Stimulated activated CD8-positive, alpha-beta memory T cell treated with anti-CD3 and anti-CD28 coated beads, Interleukin-4, amount 100 ng/mL, for 1 hour (primary cell): ENCODE measurements at regions not wholly inside any gene's neighbourhood (a gene's known extent, or its start where the extent isn't known, plus 50 kb on each side); places are given as distances from the start of the nearest gene placed in this dataset.

Experiments used
- DNase-seq, 2 donors: peaks; one replicate each; pipeline ENCODE4 v3.0.0-alpha.2; 2020; ENCODE audit warnings: low read depth in 2 of 2, low spot score in 1 of 2

DNA sequence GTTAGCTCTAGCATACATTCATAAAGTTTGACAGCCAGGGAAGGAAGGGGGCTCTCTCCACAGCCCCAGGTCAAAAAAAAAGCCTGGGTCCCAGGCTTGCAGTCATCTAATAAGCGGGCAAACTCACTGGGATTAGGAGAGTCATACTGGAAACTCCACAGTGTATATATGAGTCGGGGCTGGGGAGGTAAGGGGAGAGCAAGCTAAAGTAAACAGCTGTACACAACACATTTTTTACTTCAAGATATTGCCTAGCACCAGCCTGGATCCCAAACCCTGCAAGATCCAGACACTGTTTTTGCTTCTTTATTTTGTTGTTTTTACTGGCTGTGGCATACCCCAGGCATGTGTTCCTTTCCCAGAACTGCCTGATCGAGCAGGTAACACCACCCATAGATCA, 291.3 kb upstream of the TANK start:
- DNase-seq = no peak

DNA sequence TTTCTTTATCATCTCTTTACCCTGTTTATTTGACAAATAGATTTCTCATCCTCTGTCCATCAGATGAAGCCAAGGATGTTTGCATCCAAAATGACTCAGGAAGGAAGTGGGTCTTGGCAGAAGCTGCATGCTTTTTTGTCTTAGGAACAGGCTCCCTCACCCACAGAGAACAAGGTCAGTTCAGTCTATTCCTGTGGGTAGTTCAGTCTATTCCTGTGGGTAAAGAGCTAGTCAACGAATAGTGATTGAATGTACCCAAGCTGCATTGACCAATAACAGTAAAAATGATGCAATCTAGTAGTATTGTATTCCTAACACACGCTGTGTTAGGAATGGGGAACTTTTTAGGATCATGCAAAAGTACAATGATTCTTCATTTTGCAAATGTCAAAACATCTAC, 290.8 kb upstream of the TANK start:
- DNase-seq = no peak

DNA sequence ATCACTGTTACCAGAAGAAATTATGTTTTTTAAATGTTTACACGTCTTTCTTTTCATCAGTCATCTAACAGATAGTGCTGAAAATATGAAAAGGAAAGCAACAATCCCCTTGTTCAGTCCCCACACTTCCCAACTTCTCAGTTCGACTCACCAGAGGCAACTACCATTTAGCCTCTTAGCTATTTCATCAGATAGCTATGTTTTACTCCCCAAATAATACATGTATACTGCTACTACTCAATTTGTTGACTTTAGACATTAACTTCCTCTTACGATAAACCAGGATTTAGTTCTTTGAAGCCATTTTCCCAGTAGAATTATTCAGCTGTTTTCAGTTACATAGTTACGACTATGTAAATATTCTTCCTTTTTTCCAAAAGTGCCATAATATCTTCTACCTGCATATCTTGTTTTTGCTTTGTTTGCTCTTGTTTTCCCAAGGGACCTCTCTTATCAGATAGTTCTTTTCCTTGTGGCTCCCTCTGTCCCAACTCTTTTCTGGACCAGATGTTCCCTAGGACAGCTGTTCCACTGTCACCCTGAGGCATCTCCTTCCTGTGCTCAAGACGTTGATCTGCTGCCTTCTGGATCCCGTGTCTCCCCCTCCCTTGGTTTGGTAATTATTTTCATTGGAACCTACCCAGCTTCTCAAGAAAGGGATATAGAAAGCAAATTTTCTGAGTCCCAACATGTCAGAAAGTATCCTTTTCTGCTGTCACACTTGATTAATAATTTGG, 289.3 kb upstream of the TANK start:
- DNase-seq = no peak

DNA sequence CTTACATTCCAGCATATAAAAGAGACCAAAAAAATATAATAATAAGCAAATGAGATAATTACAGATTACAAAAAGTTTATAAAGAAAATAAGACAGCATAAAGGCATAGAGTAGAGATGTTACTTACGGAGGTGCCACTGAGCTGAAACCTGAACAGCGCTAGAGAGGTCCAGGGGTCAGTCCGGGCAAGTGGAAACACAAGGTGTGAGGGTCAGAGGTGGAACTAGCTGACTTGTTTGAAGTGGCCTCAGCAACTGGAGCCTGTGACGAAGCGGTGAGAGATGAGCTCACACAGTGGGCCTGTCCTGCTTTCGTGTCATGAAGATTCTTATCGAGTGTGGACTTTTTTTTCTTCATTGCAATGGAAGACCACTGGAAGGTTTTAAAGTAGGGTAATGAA, 288.3 kb upstream of the TANK start:
- DNase-seq = no peak

DNA sequence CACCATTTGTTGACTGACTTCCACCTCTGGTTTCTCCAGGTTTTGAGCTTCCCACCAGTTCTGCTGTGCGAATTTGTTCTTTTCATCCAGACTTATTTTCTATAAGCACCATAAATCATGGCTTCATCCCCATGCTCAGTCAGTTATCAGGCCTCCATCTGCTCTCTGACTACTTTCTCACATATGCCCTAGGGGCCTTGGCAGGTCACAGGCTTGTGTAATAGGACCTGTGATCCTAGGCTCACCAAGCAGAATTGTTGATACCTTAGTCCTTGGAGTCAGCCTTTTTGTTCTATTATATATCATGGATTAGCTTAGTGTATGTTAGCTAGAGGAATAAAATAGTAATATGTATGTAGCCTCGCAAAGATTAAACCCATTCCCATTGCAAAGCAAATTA, 284.2 kb upstream of the TANK start:
- DNase-seq = no peak

DNA sequence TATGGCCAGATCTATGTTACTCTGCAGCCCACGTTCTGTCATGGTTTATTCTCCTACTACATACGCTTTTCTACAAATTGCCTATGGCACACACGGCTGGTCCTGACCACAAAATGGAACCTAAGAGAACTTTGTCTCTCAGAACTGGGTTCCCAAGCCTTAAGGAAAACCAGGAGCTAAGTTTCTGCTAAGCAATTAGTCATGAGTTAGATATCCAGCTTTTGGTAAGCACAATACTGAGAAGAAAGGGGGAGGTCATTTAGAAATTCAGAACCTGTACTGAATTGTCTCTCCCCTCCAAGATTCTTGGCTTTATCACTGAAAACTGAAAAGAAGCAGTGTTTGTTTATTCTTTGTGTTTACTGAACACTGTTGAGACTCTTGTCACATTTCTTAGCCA, 283.5 kb upstream of the TANK start:
- no peak for DNase-seq

DNA sequence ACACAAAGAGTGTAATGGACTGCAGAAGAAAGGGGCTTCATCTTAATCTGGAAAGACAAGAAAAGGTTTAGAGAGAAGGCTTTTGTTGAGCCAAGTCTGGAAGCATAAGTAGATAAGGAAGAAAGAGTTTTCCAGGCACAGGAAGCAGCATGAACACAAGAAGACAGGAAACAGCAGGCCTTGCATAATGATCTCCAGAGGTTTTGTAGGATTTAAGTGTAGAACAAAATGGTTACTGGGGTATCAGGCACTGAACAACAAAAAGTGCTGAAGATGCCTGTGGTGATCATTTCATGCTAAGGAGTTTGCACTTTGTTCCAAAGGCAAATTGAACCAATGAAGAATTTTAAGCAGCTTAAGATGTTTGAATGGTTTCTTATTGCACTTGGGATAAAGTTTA, 281.6 kb upstream of the TANK start:
- no peak for DNase-seq

DNA sequence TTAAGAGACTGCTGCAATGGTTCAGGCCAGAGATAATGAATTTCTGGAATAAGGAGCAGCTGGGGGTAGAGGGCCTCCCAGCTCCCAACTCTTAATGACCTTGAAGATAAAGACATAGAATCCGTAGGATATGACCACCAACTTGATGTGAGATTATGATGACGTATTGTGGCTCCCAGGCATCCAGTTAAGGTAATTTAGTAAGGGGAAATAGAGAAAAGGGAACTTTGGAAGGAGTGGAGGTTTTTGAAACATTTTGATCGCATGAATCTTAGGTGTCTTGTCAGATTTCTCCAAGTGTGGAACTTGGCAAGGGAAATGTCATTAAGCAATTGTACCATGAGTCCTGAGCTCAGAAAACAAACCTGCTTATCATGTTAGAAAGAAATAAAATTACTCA, 277.3 kb upstream of the TANK start:
- DNase-seq = no peak

DNA sequence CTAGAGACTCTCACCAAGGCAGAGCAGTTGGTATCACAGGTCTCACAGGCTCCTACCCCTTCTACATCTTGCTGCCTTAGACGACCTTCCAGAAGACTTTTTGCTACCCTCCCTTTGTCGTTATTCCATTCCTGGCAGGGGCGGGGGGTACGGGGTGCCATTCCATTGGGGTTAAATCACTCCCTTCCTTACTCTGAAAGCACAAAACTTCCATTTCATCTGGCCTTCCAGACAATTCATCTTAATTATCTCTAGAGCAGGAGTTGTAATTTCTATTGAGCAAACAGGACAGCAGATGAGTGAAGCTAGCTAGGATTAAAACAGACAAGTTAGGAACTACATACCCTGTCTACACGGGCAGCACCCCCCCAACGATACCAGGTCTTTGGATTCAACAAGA, 276.2 kb upstream of the TANK start:
- no peak for DNase-seq

DNA sequence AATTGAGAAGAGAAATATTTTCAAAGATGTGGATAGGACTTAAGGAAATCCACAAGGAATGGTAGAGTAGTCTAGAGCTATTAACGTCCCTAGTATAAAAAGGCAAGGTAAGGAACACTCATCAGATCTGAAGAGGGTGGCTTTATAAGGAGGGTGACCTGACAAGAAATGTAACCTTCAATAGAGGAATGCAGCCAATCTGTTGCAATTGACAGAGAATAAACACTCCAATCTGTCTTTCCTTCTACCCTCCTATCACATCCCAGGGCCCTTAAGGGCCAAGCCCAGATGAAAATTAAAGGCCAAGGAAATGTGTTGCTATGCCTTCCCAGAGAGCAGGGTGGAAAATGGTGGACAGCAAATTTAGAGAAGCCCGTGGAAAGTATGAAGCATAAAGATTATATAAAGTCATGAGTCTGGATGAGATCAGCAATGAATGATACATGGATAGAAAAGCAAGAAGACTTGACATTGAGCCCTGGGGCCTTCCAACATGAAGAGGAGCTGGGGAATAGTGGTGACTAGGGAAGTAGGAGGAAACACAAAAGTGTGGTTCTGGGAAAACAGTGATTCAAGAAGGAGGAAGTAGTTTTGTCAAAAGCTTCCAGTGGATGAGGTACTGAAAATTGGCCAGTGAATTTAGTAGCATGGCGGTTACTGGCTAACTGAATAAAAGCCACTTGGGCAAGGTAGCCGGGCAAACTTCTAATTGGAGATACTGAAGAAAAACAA, 270.6 kb upstream of the TANK start:
- no peak for DNase-seq

DNA sequence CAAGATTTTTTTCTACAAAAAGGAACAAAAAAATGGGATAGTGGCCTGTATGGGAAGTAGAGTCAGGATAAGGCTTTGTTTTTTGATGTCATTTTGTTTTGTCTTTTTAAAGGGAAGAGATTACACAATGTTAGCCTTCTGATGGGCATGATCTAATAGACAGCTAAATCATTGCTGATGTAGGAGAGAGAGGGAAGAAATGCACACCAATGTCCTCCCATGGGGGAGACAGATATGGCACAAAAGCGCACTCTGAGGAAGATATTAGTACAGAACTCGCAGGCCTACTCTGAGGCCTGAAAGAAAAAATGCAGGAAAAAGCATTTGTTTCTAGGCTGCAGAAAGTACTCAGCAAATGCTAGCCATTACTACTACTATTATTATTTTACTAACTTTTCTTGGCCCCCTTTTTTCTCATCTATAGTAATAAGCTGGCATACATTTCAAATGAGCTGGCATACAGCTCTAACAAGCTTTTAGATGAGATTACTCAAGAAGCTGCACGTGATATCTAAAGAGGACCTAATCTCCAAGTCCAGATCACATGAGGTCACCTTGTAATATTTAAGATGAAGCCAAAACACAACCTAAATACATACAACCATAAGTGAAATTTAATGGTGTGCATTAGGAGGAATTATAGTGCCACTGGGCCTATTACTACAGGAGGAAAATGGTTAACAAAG, 269.4 kb upstream of the TANK start:
- no peak for DNase-seq

DNA sequence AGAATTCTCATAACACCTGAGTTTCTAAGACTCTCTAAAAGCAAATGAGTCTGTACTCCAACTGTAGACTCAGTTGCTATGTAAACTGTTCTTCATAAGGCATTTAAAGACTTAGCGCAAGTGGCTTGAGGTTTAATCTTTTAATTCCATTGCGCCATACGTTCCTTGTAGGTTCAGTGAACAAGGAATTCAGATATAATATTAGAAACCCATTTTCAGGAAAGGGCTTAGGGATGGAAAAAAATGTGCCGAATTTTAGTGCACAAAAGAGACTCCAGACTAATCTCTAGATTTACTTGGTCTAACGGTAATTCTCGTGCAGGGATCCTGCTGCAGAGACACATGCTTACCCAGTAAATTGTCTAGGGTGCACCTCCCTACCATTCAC, 268.9 kb upstream of the TANK start:
- DNase-seq = no peak

DNA sequence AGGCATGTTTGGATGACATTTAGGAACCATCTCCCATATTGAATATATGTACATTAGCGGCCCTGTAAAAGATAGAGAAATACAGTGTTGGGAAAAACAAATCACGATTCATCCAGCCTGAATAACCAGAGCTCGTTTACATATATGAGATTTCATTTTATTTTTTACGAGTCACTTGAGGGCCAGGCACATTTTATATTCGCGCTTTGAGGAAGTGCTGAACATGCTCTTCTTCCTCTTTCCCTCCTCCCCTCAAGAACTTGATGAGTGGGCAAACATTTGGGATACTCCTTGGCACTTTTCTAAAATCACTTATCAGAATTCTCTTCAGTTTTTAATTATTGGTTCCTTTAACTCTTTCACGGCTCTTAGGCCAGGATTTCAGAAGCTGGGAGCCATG, 268.0 kb upstream of the TANK start:
- no peak for DNase-seq

DNA sequence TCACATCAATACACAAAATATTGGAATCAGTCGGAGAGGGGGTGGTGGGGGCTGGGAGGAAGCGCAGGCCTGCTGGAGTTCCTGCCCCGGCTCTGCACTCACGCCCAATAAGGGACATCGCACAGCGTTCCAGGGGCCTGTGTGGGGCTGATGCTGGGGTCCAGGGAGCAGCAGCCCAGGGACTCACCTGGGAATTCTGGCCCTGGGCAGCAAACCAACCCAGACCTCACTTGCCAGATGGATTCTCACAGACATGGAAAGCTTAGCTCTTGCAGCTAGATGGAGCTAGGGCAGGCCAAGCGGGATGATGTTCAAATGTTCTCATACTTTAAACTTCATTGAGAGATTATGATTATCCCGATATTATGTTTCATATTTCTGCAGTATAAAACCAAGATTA, 266.6 kb upstream of the TANK start:
- no peak for DNase-seq

DNA sequence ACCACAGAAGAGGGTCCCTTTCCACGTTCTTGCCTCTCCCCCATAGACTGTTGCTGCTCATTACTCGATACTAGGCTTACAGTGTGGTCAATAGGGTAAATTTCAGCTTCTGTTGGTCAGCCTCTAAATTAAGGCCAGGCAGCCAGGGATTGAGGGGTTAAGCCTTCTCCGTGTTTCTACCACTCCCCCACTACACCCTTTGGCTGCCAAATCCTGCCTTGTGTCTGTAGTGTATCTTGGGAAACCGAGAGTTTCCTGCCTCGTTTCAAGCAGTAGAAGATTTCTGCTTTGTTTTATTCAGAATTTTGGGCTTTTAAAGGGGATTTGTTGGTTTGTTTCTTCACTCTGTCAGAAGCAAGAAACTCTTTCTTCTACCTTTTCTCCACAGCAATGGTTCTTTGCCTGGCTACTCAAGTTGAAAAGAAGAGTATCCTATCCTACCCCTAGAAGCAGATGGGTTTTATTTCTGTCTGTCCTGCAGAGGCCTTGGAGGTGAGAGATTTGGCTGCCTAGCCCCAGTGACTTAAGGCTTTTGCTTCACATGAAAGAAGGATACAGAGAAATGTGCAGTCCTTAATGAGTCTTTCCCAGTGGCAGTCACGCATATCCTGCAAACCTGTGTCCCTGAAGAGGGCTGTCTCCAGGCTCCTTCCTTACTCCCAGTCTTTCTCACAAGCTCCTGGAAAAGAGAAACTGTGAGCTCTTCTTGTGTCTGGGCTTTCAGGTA, 261.5 kb upstream of the TANK start:
- no peak for DNase-seq

DNA sequence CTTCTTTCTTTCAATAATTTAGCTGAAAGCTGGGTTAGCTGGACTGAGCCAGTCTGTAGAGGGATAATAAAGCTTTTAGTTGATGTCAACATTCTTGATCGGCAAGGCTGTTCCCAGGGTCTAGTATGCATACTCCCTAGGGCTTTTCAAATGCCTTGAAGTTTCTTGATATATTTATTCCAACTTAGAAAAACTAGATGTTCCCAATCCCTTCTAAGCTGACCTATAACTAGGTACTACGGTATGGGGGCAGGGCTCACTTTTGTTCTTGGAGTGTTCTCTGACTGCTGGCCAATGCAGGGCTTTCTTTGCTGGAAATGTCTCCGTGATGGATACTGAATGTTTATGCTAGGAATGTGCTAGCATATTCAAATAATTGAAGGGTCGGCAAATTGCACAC, 258.6 kb upstream of the TANK start:
- DNase-seq = no peak

DNA sequence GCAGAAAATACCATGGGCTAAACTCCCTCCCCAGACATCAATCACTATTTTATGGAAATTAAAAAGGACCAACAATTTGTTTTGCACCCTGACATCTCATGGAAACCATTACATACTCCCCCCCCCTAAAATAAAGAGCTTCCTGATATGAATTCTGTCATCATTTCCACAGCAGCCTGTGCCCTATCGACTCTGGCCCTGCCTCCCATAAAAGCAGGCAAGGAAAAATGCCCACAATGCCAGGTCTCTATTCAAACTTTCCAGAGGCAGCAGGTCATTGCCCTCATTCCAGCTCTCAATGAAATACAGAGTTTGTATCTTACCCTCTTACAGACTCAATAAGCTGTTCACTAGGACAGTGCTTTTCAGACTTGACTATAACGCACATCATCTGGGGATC, 254.4 kb upstream of the TANK start:
- no peak for DNase-seq

DNA sequence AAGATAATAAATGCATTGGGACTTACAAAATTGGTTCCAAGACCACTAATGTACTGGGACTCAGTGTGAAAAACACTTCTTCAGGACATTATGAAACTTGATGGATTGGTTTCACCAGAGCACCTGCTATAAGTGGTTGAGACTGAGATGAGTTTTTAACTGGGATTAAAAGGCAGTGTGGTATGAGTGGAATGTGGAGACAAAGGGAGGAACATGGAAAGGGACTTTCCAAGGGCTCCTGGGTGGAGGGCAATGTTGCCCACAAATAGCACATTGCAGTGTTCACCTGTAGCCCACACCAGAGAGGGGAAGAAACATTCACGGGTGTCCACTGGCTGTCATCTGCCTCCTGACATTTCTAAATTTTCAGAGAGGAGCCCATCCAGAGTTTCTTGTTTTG, 253.3 kb upstream of the TANK start:
- DNase-seq = no peak

DNA sequence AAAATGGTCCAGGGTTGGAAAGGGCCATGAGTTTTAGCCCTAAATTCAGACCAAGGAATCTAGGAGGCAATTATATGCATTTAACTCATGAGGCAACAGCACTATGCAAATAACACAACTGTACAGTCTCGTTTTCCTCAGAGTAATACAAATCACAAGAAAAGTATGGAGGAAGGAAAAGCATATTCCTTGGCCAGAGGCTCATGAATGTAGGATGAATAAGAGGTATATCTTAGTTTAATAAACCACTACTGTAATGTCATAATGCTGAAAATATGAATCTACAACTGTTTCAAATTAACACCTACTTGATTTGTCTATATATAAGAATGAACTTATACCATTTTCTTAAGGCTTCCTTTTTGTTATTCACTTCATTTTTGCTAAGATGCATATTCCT, 252.5 kb upstream of the TANK start:
- no peak for DNase-seq

DNA sequence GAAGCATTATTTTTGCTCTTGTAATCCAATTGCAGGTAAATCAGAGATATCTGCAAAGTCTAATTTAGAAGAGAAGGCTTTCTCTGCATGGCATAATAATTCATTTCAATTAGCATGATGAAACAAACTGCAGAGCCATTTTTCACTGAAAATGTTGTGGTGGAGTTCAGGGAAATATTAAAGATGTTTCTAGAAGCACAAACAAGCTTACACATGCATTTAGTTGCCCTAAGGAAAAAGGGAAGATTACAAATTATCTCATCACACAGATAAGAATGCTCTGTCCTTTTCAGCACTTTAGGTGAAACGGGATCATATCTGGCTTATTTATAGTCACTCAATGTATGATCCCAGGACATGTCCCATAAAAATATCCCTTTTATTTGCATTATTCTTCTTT, 252.1 kb upstream of the TANK start:
- DNase-seq = no peak

DNA sequence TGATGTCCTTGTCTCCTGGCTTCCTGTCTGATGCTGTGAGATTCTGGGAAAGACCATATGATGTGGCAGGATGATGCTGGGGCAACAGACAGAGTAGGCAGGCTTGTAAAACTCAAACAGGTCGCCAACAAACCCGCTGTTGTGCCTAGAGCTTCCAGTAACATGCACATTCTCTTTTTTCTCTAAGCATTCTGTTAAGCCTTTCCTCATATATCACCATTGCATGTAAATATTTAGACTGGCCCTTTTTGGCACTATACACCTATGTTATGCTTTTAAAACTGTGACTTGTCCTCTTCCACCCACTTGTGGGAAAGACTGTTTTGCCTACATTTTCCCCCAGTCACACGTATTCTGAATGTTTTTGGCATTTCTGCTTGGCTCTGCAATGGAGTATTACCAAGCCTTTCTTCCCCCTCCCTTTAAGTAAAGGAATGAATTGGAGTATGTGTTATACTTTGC, 250.4 kb upstream of the TANK start:
- DNase-seq = no peak

DNA sequence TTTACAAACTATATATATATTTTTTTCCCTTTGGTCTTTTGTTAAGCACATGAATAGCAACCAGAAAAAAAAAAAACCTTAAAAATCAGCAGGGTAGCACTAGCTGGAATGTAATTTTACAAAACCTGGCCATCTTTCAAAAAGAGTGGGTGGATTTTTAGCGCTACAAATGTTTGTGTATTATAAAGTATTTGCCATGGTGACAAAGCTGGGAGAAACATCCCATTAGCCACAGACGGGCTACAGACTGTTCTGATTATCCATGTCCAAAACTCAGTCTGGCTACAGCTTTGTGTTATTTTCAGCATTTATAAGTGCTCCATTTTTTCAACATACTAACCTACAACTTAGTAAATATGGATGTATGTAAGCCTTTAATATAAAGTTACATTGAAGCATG, 249.5 kb upstream of the TANK start:
- no peak for DNase-seq
